M059J (cell line): ENCODE measurements at regions not wholly inside any gene's neighbourhood (a gene's known extent, or its start where the extent isn't known, plus 50 kb on each side); places are given as distances from the start of the nearest gene placed in this dataset.

Experiments
- DNase-seq: peaks from one replicate; pipeline ENCODE4 v3.0.0-alpha.2; 2012; ENCODE audit warnings: low read depth

DNA sequence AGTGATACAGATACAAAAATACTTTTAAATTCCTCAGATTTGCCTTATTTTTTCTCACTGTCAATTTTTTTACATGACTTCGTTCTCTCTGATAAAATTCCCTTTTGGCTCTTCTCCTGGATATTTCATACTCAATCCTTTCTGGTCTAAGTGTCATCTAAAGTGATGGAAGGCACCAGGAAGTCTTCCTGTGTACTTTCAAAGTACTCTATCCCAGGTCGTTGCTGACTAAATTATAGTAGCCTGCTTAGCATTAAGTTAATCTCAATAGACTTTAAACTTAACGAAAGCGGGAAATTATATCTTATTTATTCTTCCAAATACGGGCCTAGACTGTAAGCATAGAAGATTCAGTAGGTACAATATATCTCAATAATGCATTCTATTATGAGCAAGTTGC lies 67.8 kb downstream of the CASP12 start:
- DNase-seq, result peak; percentile 33

DNA sequence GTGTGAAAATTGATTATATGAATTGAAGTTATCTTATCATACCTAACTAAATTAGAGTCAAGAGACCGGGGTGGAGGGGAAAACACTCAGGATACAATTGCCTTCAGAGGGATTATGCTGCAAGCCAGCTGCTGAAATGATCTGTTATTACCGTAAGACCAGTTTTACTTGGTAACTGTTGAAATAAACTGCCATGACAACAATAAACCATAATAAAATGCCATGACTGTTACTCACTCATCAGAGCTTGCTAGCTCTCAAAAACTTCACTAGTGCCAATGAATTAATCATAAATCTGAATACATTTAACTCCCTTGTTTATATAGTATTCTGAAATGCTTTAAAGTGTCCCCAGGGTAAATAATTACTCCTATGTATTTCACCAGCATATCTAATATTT lies 68.2 kb downstream of the CASP12 start:
- peak; percentile 87 for DNase-seq

GRCh38 chr11:104826772-104827171 lies 71.5 kb downstream of the CASP12 start:
- no peak for DNase-seq

DNA sequence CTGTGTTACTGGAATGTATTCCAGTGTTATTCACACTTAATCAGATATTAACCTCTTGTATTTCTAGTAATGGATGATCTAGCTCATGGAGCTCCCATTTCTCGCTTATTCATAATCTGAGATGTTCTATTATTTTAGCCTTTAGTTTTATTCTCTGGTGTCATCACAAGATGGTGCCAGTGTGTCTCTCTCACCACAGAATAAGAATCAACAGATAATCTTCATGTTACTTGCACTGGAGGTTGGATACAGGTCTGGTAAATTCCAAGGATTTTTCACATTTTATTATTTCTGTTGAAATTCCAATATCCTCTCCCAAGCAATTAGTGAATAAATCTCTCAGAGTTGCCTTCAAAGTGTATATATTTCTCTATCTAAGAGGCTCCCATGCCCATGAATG lies 74.6 kb downstream of the CASP12 start:
- peak; percentile 42 for DNase-seq

DNA sequence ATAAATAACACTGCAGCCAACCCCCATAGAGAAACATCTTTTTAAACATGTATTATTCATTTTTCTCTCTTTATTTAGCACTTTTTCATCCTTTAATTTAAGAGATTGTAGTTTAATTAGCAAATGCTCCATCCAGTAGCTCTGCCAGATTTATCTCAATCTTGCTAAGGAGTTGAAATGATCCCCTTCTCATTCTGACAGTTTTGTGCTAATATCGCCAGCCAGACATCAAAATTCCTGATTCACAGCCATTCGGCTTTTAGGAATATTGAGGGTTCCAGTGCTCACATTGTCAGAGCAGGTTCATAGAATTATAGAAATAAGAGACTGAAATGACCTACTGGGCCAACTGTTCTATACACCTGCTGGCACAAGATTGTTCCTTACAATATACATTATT lies 77.8 kb downstream of the CASP12 start:
- no peak for DNase-seq

GRCh38 chr11:104819603-104820002 lies 78.7 kb downstream of the CASP12 start:
- DNase-seq, result no peak

DNA sequence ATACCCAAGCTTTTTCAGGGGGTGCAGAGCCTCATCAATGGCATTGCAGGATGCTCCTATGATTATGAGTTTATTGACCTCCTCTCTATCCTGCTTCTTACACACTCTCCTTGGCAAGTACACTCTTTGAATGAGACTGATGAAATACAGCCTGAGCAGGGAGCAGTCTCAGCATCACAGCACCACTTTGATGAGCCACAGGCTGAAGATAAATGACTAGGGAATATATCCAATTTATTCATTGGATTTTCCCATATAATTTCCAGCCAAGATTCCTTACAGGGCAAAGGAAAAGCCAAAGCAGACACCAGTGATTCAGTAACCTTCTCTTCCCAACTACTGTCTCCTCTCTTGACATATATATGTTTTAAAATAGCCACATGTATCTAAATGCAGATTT lies 79.2 kb downstream of the CASP12 start:
- DNase-seq, result no peak

GRCh38 chr11:104817973-104818372 lies 80.3 kb downstream of the CASP12 start:
- peak; percentile 8 for DNase-seq

GRCh38 chr11:104813532-104813931 lies 84.7 kb downstream of the CASP12 start:
- DNase-seq, result no peak

DNA sequence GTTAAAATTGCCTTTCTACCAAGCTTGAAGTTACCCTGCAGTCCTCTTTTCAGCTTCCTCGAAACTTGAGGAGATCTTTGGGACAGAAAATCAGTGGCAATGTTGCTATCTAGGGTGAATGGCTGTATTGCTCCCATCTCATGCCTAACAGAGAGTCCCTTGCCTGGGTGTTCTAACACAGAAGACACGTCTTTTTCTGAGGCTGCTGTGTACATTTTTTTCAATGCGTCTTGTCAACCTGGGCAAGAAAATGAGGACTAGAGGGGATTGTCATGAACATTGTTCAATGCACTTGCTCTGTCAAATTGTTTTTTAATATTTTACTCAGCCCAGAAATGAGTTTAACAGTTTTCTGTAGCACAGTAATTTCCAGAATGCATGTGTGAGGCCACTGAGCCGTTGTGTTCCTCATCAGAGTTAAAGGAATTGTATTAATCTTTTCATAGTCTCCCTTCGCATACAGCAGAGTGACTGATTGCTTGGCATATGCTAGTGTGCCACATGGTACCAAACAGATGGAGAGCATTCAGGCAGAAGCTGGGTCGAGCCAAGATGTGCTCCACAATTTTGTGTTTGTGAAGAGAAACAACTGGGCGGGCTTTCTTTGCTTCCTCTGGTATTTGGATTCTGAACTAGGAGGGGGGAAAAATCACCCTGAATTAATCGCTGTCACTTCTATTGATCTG lies 86.0 kb downstream of the CASP12 start:
- no peak for DNase-seq

DNA sequence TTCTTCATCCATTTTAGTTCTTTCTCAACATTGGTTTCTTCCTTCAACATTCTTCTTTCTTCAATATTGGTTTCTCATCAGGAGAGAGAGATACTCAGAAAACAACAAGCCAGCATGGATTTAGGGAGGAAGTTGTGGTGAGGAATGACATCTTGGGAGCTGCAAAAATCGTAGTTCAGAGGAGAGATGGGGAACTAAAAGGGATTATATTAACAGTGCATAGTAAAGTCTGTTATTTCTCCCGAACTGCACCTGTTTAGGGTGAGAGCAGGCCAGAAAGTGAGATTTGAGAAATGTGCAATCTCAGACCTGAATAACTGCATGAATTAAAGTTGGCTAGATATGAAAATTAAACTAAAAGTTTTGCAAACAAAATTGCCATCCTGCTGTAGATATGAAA lies 94.5 kb downstream of the CASP12 start:
- no peak for DNase-seq

GRCh38 chr11:104799251-104799650 lies 99.0 kb downstream of the CASP12 start:
- no peak for DNase-seq

DNA sequence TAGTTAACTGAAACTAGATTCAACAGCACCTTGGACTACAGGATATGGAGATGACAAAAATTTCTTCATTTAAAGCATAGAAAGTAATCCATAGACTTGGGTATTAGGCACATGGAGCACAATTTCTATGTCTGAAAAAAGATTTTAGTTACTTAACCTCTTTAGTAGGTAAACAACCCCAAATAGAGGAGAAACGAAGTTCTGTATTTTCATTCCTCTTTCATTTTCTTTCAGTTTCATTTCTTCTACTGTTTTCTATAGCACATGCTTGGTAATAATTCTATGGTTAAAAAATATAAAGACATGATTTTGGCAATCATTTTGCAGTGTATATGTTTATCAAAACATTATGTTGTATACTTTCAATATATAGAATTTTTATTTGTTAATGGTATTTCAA lies 99.5 kb downstream of the CASP12 start:
- no peak for DNase-seq

DNA sequence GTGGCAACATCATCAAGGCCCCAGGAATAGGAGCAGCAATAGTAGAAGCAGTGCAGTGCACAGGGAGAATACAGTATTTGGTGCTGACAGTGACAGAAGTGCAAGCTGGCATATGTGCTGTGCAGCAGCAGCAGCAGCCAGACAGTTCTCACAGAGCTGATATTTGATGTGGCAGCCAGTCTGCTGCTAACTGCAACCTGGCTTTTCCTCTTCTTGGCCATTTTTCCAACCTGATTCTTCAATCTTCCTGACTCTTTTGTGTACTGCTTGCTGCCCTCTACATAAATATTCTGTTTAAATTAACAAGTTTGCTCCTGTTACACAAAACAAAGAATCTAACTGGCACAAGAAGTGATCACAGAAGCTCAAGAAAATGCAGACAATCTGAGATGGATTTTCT lies 102.0 kb downstream of the CASP12 start:
- no peak for DNase-seq

GRCh38 chr11:104795501-104796213 lies 102.6 kb downstream of the CASP12 start:
- no peak for DNase-seq

- no peak for DNase-seq
Measured at GRCh38 chr11:104792861-104793260, 105.4 kb downstream of the CASP12 start.

GRCh38 chr11:104791896-104792295 lies 106.4 kb downstream of the CASP12 start:
- DNase-seq, result no peak

- no peak for DNase-seq
Measured at GRCh38 chr11:104784684-104785460, 113.4 kb downstream of the CASP12 start.

- no peak for DNase-seq
Measured at GRCh38 chr11:104783241-104783640, 115.0 kb downstream of the CASP12 start.

DNA sequence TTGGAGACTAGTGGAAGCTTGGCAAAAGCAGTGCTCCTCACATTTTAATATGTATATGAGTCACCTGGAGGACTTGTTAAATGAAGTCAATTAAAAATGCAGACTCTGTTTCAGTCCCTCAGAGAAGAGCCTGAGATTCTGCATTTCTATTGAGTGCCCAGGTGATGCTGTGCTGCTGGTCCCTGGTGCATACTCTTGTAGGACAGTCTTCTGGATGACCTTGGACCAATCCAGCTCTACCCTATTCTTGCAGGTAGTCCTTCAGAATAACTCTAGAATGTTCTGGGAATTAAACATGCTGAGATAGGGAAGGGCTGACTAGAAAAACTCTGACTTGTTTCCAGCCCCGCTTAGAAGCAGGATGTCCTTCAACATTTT lies 115.9 kb downstream of the CASP12 start:
- no peak for DNase-seq

- no peak for DNase-seq
Measured at GRCh38 chr11:104781719-104782376, 116.4 kb downstream of the CASP12 start.

- no peak for DNase-seq
Measured at GRCh38 chr11:104781037-104781436, 117.2 kb downstream of the CASP12 start.
